ENCODE measurements at regions not wholly inside any gene's neighbourhood (a gene's known extent, or its start where the extent isn't known, plus 50 kb on each side); places are given as distances from the start of the nearest gene placed in this dataset.
"Not testable (repeated sequence)": the region's sequence is repeated elsewhere in the genome, so short reads cannot be mapped to it uniquely, and the experiment has no call there.

DNA sequence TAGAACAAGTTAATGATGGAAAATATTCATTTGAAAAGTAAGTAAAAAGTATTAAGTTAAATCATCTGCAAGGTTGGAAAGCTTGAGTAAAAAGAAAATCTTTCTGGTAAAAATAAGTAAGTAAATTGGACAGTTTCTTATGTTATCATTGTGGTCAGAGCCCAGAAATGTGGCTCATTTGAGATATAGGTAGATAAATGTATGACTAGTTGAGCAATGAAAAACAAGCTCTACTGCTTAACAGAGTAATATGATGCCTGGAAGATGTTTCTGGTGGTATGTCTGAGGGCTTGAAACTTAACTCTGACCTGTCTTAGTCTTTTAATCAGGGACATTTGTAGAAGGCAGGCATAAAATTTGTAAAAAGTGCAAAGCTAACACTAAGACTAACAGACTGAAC is 444.0 kb downstream of the MFSD1 start:
- Histone ChIP-seq H3K9me3 (no peaks in the 10 kb centered on the region), H3K36me3 (no peaks in the 10 kb centered on the region), H3K4me3 (no peak overlapping the region), H3K27me3 (no peaks in the 10 kb centered on the region)
- no peak for DNase-seq

DNA sequence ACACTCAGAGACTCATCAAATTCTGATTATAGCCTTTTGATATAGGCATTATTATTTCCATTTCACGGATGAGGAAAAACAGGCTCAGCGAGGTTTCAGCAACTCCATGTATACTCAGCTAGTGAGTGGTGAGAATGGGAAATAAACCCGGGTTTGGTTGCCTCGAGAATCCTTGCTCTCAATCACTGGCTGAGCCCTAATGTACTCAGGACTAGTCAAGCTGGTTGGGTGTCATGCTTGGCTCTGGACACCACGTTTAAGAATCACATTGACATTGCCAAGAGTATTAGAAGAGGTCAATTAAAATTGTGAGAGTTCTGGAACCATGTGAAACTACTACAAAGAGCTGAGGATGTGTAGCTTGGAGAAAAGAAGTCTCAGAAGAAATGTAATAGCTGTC is 444.5 kb downstream of the MFSD1 start:
- H3K27me3 ChIP-seq: no peaks in the 10 kb centered on the region
- H3K36me3 ChIP-seq: no peaks in the 10 kb centered on the region
- DNase-seq: no peak
- 0 out of 2 replicates have a peak, but pooled peaks cover under 1% of the 10 kb centered on the region for H3K9me3 ChIP-seq
- H3K4me3 ChIP-seq: no peak overlapping the region

DNA sequence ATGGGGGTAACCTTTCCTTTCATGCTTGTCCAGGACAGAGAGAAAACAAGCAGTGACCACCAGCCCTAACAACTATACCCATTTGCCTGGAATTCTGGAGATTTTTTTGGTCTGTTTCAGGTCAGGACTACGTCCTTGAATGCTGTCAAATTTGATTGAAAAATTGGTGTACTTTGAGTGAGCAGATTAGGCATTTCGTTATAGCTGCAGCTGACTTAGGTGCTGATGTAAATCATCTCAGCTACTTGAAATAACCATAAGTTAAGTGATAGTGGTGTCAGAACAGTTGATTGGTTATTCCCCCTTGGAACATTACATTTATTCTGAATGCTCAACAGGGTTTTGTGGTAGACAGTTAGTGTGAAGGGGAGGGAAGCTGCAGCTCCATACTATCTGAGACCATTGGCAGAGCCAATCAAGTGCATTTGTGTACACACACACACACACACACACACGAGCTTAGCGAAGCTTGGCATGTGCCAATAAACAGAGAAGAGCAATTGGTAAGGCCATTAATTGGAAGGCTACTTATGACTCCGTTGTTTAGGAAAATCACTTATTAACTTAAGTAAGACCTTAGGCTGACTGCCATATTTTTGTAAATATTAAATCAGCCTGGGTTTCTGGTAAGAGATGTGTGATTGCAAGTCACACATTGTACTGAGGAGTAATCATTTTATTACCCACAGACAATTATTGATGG is 447.8 kb downstream of the MFSD1 start:
- peaks cover 17% of the 10 kb centered on the region for H3K9me3 ChIP-seq
- no peaks in the 10 kb centered on the region for H3K36me3 ChIP-seq
- DNase-seq: no peak
- H3K27me3 ChIP-seq: no peaks in the 10 kb centered on the region
- H3K4me3 ChIP-seq: no peak overlapping the region

- H3K27me3 ChIP-seq: no peaks in the 10 kb centered on the region
- H3K36me3 ChIP-seq: no peaks in the 10 kb centered on the region
- DNase-seq: no peak
- no peak overlapping the region for H3K4me3 ChIP-seq
- peaks cover 17% of the 10 kb centered on the region for H3K9me3 ChIP-seq
Measured at GRCh38 chr3:159250961-159251360, 449.1 kb downstream of the MFSD1 start.

DNA sequence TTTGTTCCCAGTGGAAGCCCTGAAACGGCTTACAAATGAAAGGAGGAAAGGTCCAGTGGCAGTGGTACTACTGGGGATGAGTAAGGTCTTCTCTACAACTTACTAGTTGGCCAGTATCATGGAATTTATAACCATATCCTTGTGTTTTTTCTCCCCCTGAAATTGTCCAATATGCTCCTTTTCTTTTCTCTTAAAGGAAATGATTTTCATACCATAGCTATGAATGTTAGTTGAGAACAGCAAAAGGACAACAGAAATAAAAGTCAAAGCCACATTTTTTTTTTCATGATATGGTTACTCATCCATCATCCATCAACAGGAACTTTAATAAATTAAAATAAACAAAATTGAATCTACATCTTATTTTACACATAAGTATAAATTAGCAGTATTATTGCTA is 450.4 kb downstream of the MFSD1 start:
- no peak for DNase-seq
- Histone ChIP-seq H3K36me3 (no peaks in the 10 kb centered on the region), H3K9me3 (peaks cover 17% of the 10 kb centered on the region), H3K27me3 (no peaks in the 10 kb centered on the region), H3K4me3 (no peak overlapping the region)

- no peak for DNase-seq
- peaks cover 17% of the 10 kb centered on the region for H3K9me3 ChIP-seq
- no peaks in the 10 kb centered on the region for H3K36me3 ChIP-seq
- H3K27me3 ChIP-seq: no peaks in the 10 kb centered on the region
- no peak overlapping the region for H3K4me3 ChIP-seq
Measured at GRCh38 chr3:159252772-159253384, 451.0 kb downstream of the MFSD1 start.

- peaks cover 17% of the 10 kb centered on the region for H3K9me3 ChIP-seq
- H3K4me3 ChIP-seq: no peak overlapping the region
- H3K36me3 ChIP-seq: no peaks in the 10 kb centered on the region
- no peak for DNase-seq
- H3K27me3 ChIP-seq: no peaks in the 10 kb centered on the region
Measured at GRCh38 chr3:159253860-159254259, 452.0 kb downstream of the MFSD1 start.

- no peak overlapping the region for H3K4me3 ChIP-seq
- no peaks in the 10 kb centered on the region for H3K36me3 ChIP-seq
- DNase-seq: no peak
- H3K27me3 ChIP-seq: 0 out of 2 replicates have a peak, but pooled peaks cover 4% of the 10 kb centered on the region
- peaks cover 3% of the 10 kb centered on the region for H3K9me3 ChIP-seq
Measured at GRCh38 chr3:159257954-159258353, 456.1 kb downstream of the MFSD1 start.

- H3K27me3 ChIP-seq: 0 out of 2 replicates have a peak, but pooled peaks cover 4% of the 10 kb centered on the region
- no peaks in the 10 kb centered on the region for H3K36me3 ChIP-seq
- H3K9me3 ChIP-seq: no peaks in the 10 kb centered on the region
- no peak for DNase-seq
- no peak overlapping the region for H3K4me3 ChIP-seq
Measured at GRCh38 chr3:159258934-159259333, 457.1 kb downstream of the MFSD1 start.

DNA sequence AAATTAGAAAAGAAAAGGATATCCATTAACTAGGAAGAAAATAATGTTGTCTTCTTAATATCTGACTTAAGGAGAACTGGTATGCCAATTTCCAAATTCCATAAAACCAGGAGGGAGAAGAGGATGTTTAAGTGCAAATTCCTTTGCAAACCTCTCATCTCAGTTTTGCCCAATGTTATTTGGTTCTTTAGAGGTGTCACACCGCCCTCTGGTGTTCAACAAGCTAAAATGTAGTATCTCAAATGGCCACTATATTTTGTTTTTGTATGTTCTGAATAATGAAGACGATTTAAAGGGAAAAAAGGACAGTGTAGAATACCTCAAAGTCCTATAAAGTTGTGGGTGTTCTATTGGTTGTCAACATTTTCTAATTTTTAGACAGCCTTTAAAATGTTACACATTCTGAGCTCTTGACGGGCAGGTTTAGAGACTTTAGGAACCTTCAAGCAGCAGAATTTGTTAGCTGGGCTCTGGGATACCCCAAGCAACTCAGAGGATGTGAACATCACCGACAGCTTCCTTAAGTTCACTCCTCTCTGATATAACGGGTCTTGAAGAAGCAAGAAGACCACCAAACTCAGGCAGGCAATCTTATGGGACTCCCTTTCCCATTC is 458.3 kb downstream of the MFSD1 start:
- Histone ChIP-seq H3K27me3 (0 out of 2 replicates have a peak, but pooled peaks cover 4% of the 10 kb centered on the region), H3K9me3 (no peaks in the 10 kb centered on the region), H3K4me3 (no peak overlapping the region), H3K36me3 (no peaks in the 10 kb centered on the region)
- DNase-seq: peak; percentile 25

DNA sequence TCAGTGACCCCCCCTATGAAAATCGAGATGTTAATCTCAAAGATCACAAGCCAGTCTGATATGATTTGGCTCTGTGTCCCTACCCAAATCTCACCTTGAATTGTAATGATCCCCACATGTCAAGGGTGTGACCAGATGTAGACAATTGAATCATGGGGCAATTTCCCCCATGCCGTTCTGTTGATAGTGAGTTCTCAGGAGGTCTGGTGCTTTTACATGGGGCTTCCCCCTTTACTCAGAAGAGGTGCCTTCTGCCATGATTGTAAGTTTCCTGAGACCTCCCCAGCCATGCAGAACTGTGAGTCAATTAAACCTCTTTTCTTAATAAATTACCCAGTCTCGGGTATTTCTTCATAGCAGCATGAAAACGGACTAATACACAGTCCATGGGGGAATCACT is 459.5 kb downstream of the MFSD1 start:
- not testable (repeated sequence) for H3K9me3 ChIP-seq, DNase-seq, H3K4me3 ChIP-seq, H3K27me3 ChIP-seq, H3K36me3 ChIP-seq

DNA sequence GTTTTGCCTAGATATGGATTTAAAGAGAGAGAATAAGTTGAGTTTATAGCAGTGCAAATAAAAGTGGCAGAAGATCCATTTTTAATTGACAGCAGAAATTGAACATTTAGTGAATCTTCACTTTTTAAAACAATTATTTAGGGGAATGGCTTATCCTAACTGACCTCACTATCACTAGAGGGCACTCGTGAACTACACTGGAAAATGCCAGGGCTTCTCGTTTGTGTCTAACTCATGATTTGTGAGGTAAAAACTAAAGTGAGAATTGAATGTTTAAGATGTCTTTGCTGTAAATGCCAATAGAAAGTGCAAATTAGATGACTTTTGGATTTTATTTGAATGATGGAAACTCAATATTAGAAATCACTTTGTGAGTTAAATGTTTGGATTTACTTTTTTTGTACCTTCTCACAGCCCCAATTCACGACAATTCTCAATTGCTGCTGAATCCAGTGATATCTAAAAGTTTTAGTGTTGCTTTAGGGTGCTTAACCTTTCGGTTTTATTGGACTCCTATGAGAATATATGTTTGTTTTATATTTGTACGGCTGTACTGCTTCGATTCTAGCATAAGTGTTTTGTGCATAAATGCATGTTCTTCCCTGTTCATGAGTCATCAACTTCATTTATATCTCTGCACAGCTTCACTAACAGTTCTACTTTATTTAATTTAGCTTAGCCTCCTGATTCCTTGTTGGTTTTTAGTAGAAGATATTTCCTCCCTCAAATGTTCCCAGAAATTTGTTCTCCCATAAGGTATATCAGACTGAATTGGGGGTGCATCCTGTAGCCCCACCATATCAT is 462.1 kb downstream of the MFSD1 start:
- no peaks in the 10 kb centered on the region; the same call in 1 of the 2 replicates for H3K9me3 ChIP-seq
- no peak overlapping the region for H3K4me3 ChIP-seq
- no peaks in the 10 kb centered on the region for H3K36me3 ChIP-seq
- peak; percentile 30 for DNase-seq
- 0 out of 2 replicates have a peak, but pooled peaks cover 4% of the 10 kb centered on the region for H3K27me3 ChIP-seq

DNA sequence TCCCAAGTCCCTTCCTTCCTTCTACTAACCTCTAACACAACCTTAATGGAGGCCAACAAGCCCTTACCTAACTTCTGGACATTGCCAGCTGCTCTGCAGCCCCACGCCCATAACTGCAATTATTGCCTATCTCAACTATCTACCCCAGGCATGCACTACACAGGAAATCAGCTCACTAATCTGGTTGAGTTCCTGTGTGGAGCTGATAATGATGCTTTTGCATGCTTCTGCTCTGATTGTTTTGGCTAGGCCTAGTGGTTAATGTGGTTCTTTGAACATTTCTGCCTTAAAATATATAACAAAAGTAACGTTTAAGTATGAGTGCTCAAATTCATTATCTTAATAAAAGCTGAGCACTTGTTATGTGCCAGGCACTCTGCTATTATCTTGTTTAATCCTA is 463.9 kb downstream of the MFSD1 start:
- no peak for DNase-seq
- no peaks in the 10 kb centered on the region for H3K36me3 ChIP-seq
- H3K4me3 ChIP-seq: no peak overlapping the region
- no peaks in the 10 kb centered on the region; the same call in 1 of the 2 replicates for H3K9me3 ChIP-seq
- 0 out of 2 replicates have a peak, but pooled peaks cover 4% of the 10 kb centered on the region for H3K27me3 ChIP-seq

GRCh38 chr3:159266779-159267178 is 464.9 kb downstream of the MFSD1 start:
- no peaks in the 10 kb centered on the region for H3K36me3 ChIP-seq
- no peak overlapping the region for H3K4me3 ChIP-seq
- DNase-seq: no peak
- no peaks in the 10 kb centered on the region for H3K27me3 ChIP-seq
- H3K9me3 ChIP-seq: no peaks in the 10 kb centered on the region; the same call in 1 of the 2 replicates

GRCh38 chr3:159271799-159272512 is 470.1 kb downstream of the MFSD1 start:
- DNase-seq: no peak
- Histone ChIP-seq H3K4me3 (no peak overlapping the region), H3K27me3 (peaks cover 8% of the 10 kb centered on the region), H3K9me3 (no peaks in the 10 kb centered on the region; the same call in 1 of the 2 replicates), H3K36me3 (no peaks in the 10 kb centered on the region)

- peaks cover 8% of the 10 kb centered on the region for H3K27me3 ChIP-seq
- H3K9me3 ChIP-seq: no peaks in the 10 kb centered on the region
- DNase-seq: no peak
- no peaks in the 10 kb centered on the region for H3K36me3 ChIP-seq
- no peak overlapping the region for H3K4me3 ChIP-seq
Measured at GRCh38 chr3:159273070-159273469, 471.2 kb downstream of the MFSD1 start.

Measured in MG63 (cell line).